H1 (cell line): ENCODE measurements at regions not wholly inside any gene's neighbourhood (a gene's known extent, or its start where the extent isn't known, plus 50 kb on each side); places are given as distances from the start of the nearest gene placed in this dataset.

Source experiments
- CTCF ChIA-PET: fragments of 300-600 bp; sonication (Branson Sonifier 250); formaldehyde crosslinking; loops from one replicate; lab custom pipeline; 2021; ENCODE audit not compliant: partially characterized antibody; lab: Charles Lee
- POLR2A ChIA-PET: fragments of 300-600 bp; sonication (Branson Sonifier 250); formaldehyde crosslinking; loops from one replicate; lab custom pipeline; 2021; ENCODE audit warnings: inconsistent platforms; ENCODE audit not compliant: partially characterized antibody; lab: Charles Lee
- DNase-seq, 2 experiments: peaks; one replicate each; pipeline versions ENCODE4 v3.0.0 to v3.0.0-alpha.2; 2010 to 2022; ENCODE audit warnings: low spot score in 2 of 2, low read depth in 1 of 2, mixed read lengths in 1 of 2
- FAIRE-seq: peaks from 2 replicates; lab custom pipeline; 2011; peaks lifted over from hg19 to GRCh38; lab: Jason Lieb, UNC
- H2AFZ ChIP-seq: 2 replicates; pipeline ENCODE4 v1.8.1; 2012; ENCODE audit warnings: low read length, inconsistent platforms
- H2AK5ac ChIP-seq: 2 replicates; pipeline ENCODE4 v1.6.1; 2013; ENCODE audit warnings: low read depth, low read length
- H2BK120ac ChIP-seq: replicated peaks from 2 replicates; pipeline ENCODE3; 2013; ENCODE audit warnings: low read depth, low read length, inconsistent platforms
- H2BK12ac ChIP-seq: 2 replicates; pipeline ENCODE4 v1.6.1; 2013; ENCODE audit warnings: low read depth, low read length
- H2BK15ac ChIP-seq: 2 replicates; pipeline ENCODE4 v1.6.1; 2013; ENCODE audit warnings: low read length
- H2BK20ac ChIP-seq: 2 replicates; pipeline ENCODE4 v1.6.1; 2013; ENCODE audit warnings: low read length
- H2BK5ac ChIP-seq: 2 replicates; pipeline ENCODE4 v1.6.1; 2013; ENCODE audit warnings: low read depth, low read length
- H3K14ac ChIP-seq: 2 replicates; pipeline ENCODE4 v1.6.1; 2013; ENCODE audit warnings: inconsistent platforms; ENCODE audit not compliant: insufficient read length
- H3K18ac ChIP-seq: 2 replicates; pipeline ENCODE4 v1.6.1; 2013; ENCODE audit warnings: low read length; ENCODE audit errors: extremely low read depth
- H3K23ac ChIP-seq: 2 replicates; pipeline ENCODE4 v1.6.1; 2013; ENCODE audit warnings: inconsistent platforms; ENCODE audit not compliant: insufficient read length
- H3K23me2 ChIP-seq: 2 replicates; pipeline ENCODE4 v1.6.1; 2013; ENCODE audit warnings: low read depth, low read length
- H3K27ac ChIP-seq: 2 replicates; pipeline ENCODE4 v1.6.1; 2011; ENCODE audit warnings: low read depth, low read length, inconsistent platforms
- H3K27me3 ChIP-seq, 4 experiments: replicated peaks in 1 of 4; 1 replicate in 1 of 4; 2 replicates in 3 of 4; pipeline versions ENCODE4 v1.6.1 to v1.8.1; 2011 to 2013; ENCODE audit warnings: low read length in 3 of 4, mild to moderate bottlenecking in 3 of 4, inconsistent platforms in 2 of 4, mixed read lengths in 2 of 4, moderate library complexity in 1 of 4; ENCODE audit not compliant: control insufficient read depth in 3 of 4, insufficient read depth in 3 of 4; ENCODE audit errors: extremely low read depth in 1 of 4
- H3K36me3 ChIP-seq, 4 experiments: 2 replicates each; pipeline versions ENCODE4 v1.6.1 to v1.8.1; 2011 to 2013; ENCODE audit warnings: mild to moderate bottlenecking in 4 of 4, low read length in 3 of 4, moderate library complexity in 2 of 4, control low read depth in 1 of 4, inconsistent platforms in 1 of 4; ENCODE audit not compliant: insufficient read depth in 4 of 4, control insufficient read depth in 2 of 4
- H3K4ac ChIP-seq: replicated peaks from 2 replicates; pipeline ENCODE3; 2013; ENCODE audit warnings: low read length, low read depth, mixed read lengths, inconsistent platforms; ENCODE audit not compliant: insufficient read length
- H3K4me1 ChIP-seq, 4 experiments: replicated peaks in 1 of 4; 1 replicate in 1 of 4; 2 replicates in 3 of 4; pipeline versions ENCODE4 v1.6.1 to v1.8.1; 2011 to 2013; ENCODE audit warnings: low read length in 3 of 4, inconsistent platforms in 2 of 4, mixed read lengths in 1 of 4; ENCODE audit not compliant: insufficient read depth in 4 of 4, control insufficient read depth in 3 of 4
- H3K4me2 ChIP-seq, 2 experiments: 2 replicates each; pipeline versions ENCODE4 v1.6.1 to v1.8.1; 2011 to 2013; ENCODE audit warnings: low read depth in 2 of 2, low read length in 2 of 2, control low read depth in 1 of 2, inconsistent platforms in 1 of 2, mild to moderate bottlenecking in 1 of 2; ENCODE audit not compliant: insufficient read depth in 1 of 2
- H3K4me3 ChIP-seq, 4 experiments: fragments of 200-600, 300-600 bp in 1 of 4; sonication (generic), shearing (Covaris generic), sonication (Bioruptor Twin) in 1 of 4; 2 replicates each; pipeline versions ENCODE4 v1.5.1 to v1.8.1; 2011 to 2016; ENCODE audit warnings: low read length in 4 of 4, low read depth in 3 of 4, control low read depth in 2 of 4, inconsistent platforms in 2 of 4, mild to moderate bottlenecking in 2 of 4, mixed read lengths in 1 of 4, moderate library complexity in 1 of 4; ENCODE audit not compliant: insufficient read depth in 2 of 4; ENCODE audit errors: extremely low read depth in 1 of 4
- H3K56ac ChIP-seq: replicated peaks from 2 replicates; pipeline ENCODE3; 2013; ENCODE audit warnings: low read depth, mild to moderate bottlenecking, mixed read lengths, low read length, inconsistent platforms; ENCODE audit not compliant: insufficient read length
- H3K79me1 ChIP-seq: 2 replicates; pipeline ENCODE4 v1.6.1; 2013; ENCODE audit warnings: low read depth, low read length, control low read depth
- H3K79me2 ChIP-seq, 2 experiments: 2 replicates each; pipeline versions ENCODE4 v1.6.1 to v1.8.1; 2012 to 2013; ENCODE audit warnings: low read length in 2 of 2, mild to moderate bottlenecking in 2 of 2, inconsistent platforms in 1 of 2; ENCODE audit not compliant: insufficient read depth in 2 of 2, control insufficient read depth in 1 of 2
- H3K9ac ChIP-seq, 4 experiments: replicated peaks in 1 of 4; 1 replicate in 1 of 4; 2 replicates in 3 of 4; pipeline versions ENCODE4 v1.6.1 to v1.8.1; 2011 to 2013; ENCODE audit warnings: low read depth in 3 of 4, low read length in 3 of 4, control low read depth in 2 of 4, mild to moderate bottlenecking in 2 of 4, moderate library complexity in 2 of 4, inconsistent platforms in 1 of 4; ENCODE audit errors: extremely low read depth in 1 of 4
- H3K9me3 ChIP-seq, 2 experiments: 2 replicates each; pipeline versions ENCODE4 v1.6.1 to v1.8.1; 2012 to 2013; ENCODE audit warnings: mild to moderate bottlenecking in 2 of 2, moderate library complexity in 2 of 2, control low read depth in 1 of 2, inconsistent platforms in 1 of 2, low read depth in 1 of 2, low read length in 1 of 2, mixed read lengths in 1 of 2; ENCODE audit not compliant: insufficient read depth in 2 of 2
- H4K20me1 ChIP-seq, 2 experiments: replicated peaks in 1 of 2; 2 replicates each; pipeline versions ENCODE3 to v1.8.1; 2011 to 2013; ENCODE audit warnings: inconsistent platforms in 2 of 2, low read length in 2 of 2, mild to moderate bottlenecking in 1 of 2; ENCODE audit not compliant: insufficient read depth in 2 of 2, control insufficient read depth in 1 of 2
- H4K5ac ChIP-seq: 2 replicates; pipeline ENCODE4 v1.6.1; 2013; ENCODE audit warnings: low read length, low read depth, mixed read lengths, inconsistent platforms; ENCODE audit not compliant: insufficient read length
- H4K8ac ChIP-seq: 2 replicates; pipeline ENCODE4 v1.8.0; 2013; ENCODE audit warnings: mild to moderate bottlenecking, moderate library complexity, low read length, inconsistent platforms; ENCODE audit not compliant: insufficient read depth; ENCODE audit errors: extremely low read depth
- H4K91ac ChIP-seq: replicated peaks from 2 replicates; pipeline ENCODE3; 2013; ENCODE audit warnings: low read length, mixed read lengths, inconsistent platforms; ENCODE audit not compliant: insufficient read length
- BACH1 ChIP-seq: IDR thresholded peaks from 2 replicates; pipeline ENCODE4 v1.6.1; 2012; ENCODE audit warnings: low read length, improper control_type of control experiment
- CHD2 ChIP-seq: IDR thresholded peaks from 2 replicates; pipeline ENCODE4 v1.6.1; 2012; ENCODE audit warnings: low read length, improper control_type of control experiment
- FOSL1 ChIP-seq: IDR thresholded peaks from 2 replicates; pipeline ENCODE4 v1.6.1; 2011; ENCODE audit warnings: mild to moderate bottlenecking, low read depth, low read length, moderate library complexity; ENCODE audit not compliant: insufficient read depth
- HDAC6 ChIP-seq: IDR thresholded peaks from one replicate; pipeline ENCODE4 v1.7.1; 2012; ENCODE audit warnings: low read depth, mild to moderate bottlenecking, inconsistent platforms, low read length, moderate library complexity
- MAFK ChIP-seq: IDR thresholded peaks from 2 replicates; pipeline ENCODE4 v1.6.1; 2012; ENCODE audit warnings: low read depth, mild to moderate bottlenecking, improper control_type of control experiment, low read length
- RBBP5 ChIP-seq: IDR thresholded peaks from 2 replicates; pipeline ENCODE4 v1.7.1; 2012; ENCODE audit warnings: low read depth, mild to moderate bottlenecking, inconsistent platforms, low read length, moderate library complexity, borderline replicate concordance
- WGBS, 2 experiments: shearing (Covaris generic) in 1 of 2; methylation state at CpG; one replicate each; pipeline versions ENCODE4 v1.1.6 to v1.1.7; 2013 to 2015; ENCODE audit warnings: low lambda C conversion rate in 2 of 2, mixed read lengths in 2 of 2, inconsistent platforms in 1 of 2, low coverage in 1 of 2, missing lambda C conversion rate in 1 of 2; ENCODE audit not compliant: insufficient replicate concordance in 2 of 2, insufficient coverage in 1 of 2, insufficient read length in 1 of 2; ENCODE audit errors: extremely low coverage in 1 of 2, missing lambda C conversion rate in 1 of 2; 5-methylcytosine and 5-hydroxymethylcytosine counted together
- TF ChIP-seq, protein P1 (sequence below): IDR thresholded peaks from 2 replicates; pipeline ENCODE4 v1.6.1; 2012; ENCODE audit warnings: low read length, inconsistent platforms

DNA sequence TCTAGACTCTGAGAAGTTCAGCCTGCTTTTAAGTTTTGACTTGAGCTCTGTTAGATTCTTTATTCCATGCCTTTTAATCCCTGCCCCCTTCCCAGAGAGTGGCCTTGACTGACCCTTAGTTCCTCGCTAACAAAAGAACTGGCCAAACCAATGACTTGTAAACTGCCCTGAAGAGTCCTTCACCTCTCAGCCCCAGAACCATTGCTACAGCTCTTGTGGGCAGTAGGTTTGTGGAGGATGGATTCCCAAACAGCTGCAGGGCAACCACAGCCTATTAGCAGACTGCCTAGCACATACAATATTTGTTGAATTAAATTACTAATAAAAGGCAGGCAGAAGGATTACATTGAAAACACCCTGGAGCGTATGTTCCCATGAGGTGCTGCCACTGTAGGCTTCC, 163.9 kb downstream of the MAIP1 start:
- Histone ChIP-seq H2AFZ (no peak overlapping the region; the same call in 1 of the 2 replicates), H4K91ac (no peak overlapping the region), H4K5ac (no peak overlapping the region), H2BK5ac (no peak overlapping the region), H3K9me3 (no peaks in the 10 kb centered on the region), H3K4me3 (no peak overlapping the region), H3K4ac (no peak overlapping the region), H3K56ac (no peak overlapping the region), H3K14ac (no peak overlapping the region), H4K20me1 (no peaks in the 10 kb centered on the region), H3K23ac (no peak overlapping the region), H3K4me1 (no peaks in the 10 kb centered on the region), H2BK12ac (no peak overlapping the region), H3K27ac (no peak overlapping the region), H4K8ac (no peak overlapping the region), H2BK15ac (no peak overlapping the region), H3K36me3 (no peaks in the 10 kb centered on the region), H3K4me2 (no peak overlapping the region), H2AK5ac (no peak overlapping the region), H3K79me1 (no peaks in the 10 kb centered on the region), H2BK120ac (no peak overlapping the region), H3K79me2 (no peaks in the 10 kb centered on the region), H3K9ac (no peak overlapping the region), H3K23me2 (no peaks in the 10 kb centered on the region)
- ChIA-PET POLR2A (no interaction called here), CTCF (interaction anchor here (0.8 to 1.3 kb wide), 2 partner anchors 18 to 134 kb away, joined by 3 read pairs; no protein-coding TSS in a partner anchor)
- DNase-seq: no peak
- WGBS, 2 experiments: 91% methylated on average over 2 of the region's 2 CpGs; no CpG with 5 or more reads in 1 of the 2 experiments
- FAIRE-seq: no peak
- TF ChIP-seq FOSL1 (no peak), HDAC6 (no peak), MAFK (no peak), RBBP5 (no peak), BACH1 (no peak), CHD2 (no peak)
- TF ChIP-seq, protein P1, sequence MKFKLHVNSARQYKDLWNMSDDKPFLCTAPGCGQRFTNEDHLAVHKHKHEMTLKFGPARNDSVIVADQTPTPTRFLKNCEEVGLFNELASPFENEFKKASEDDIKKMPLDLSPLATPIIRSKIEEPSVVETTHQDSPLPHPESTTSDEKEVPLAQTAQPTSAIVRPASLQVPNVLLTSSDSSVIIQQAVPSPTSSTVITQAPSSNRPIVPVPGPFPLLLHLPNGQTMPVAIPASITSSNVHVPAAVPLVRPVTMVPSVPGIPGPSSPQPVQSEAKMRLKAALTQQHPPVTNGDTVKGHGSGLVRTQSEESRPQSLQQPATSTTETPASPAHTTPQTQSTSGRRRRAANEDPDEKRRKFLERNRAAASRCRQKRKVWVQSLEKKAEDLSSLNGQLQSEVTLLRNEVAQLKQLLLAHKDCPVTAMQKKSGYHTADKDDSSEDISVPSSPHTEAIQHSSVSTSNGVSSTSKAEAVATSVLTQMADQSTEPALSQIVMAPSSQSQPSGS: no peak
- TF ChIP-seq, all 59 proteins: peak for 0
- Histone ChIP-seq H3K27me3 (no peaks in the 10 kb centered on the region), H3K18ac (no peak overlapping the region), H2BK20ac (no peak overlapping the region)
